ENCODE measurements at regions not wholly inside any gene's neighbourhood (a gene's known extent, or its start where the extent isn't known, plus 50 kb on each side); places are given as distances from the start of the nearest gene placed in this dataset.

DNA sequence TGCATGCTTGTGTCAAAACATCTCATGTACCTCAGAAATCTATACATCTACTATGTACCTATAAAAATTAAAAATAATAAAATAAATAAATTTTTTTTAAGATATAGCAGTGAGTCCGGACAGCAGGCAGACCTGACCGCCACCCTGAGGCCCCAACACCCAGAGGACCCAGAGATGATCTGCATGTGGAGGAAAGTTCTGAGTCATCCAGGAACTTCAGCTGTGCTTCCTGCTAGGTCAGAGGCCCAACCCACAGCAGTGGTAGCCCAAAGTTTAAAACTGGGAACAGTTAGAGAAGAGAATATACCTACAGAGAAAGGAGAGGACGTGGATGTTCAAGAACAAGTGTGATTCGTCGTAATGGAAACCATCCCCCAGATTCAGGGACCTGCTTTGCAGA lies 683.7 kb upstream of the NRP1 start:
- no peaks in the 10 kb centered on the region for H3K27me3 ChIP-seq (ENCODE audit: insufficient read depth, low read depth)
- H3K9ac ChIP-seq = no peak overlapping the region
- no peaks in the 10 kb centered on the region for H3K4me1 ChIP-seq (ENCODE audit: low read depth, poor library complexity, severe bottlenecking)
- H3K27ac ChIP-seq = no peak overlapping the region
- H3K36me3 ChIP-seq (ENCODE audit: insufficient read depth) = no peaks in the 10 kb centered on the region
- no peak overlapping the region for H3K4me2 ChIP-seq
- TF ChIP-seq CTCF (conservative IDR thresholded peaks at IDR 0.05; ENCODE audit: low read depth, low read length) = no peak
- H2AFZ ChIP-seq (ENCODE audit: low read depth) = no peak overlapping the region
- H3K79me2 ChIP-seq (ENCODE audit: insufficient read depth, low read depth) = no peaks in the 10 kb centered on the region
- no peaks in the 10 kb centered on the region for H4K20me1 ChIP-seq (ENCODE audit: insufficient read depth)
- no peak overlapping the region for H3K4me3 ChIP-seq (IDR thresholded peaks at IDR 0.05; ENCODE audit: insufficient read depth, low read depth, low read length)

- H3K4me3 ChIP-seq (IDR thresholded peaks at IDR 0.05; ENCODE audit: insufficient read depth, low read depth, low read length) = no peak overlapping the region
- no peak overlapping the region for H3K9ac ChIP-seq
- no peaks in the 10 kb centered on the region for H3K36me3 ChIP-seq (ENCODE audit: insufficient read depth)
- no peak; the same call in 1 of the 2 replicates for TF ChIP-seq CTCF (conservative IDR thresholded peaks at IDR 0.05; ENCODE audit: low read depth, low read length)
- no peaks in the 10 kb centered on the region for H3K79me2 ChIP-seq (ENCODE audit: insufficient read depth, low read depth)
- H3K27ac ChIP-seq = no peak overlapping the region
- no peaks in the 10 kb centered on the region for H3K4me1 ChIP-seq (ENCODE audit: low read depth, poor library complexity, severe bottlenecking)
- H2AFZ ChIP-seq (ENCODE audit: low read depth) = no peak overlapping the region
- no peaks in the 10 kb centered on the region for H4K20me1 ChIP-seq (ENCODE audit: insufficient read depth)
- H3K27me3 ChIP-seq (ENCODE audit: insufficient read depth, low read depth) = no peaks in the 10 kb centered on the region
- no peak overlapping the region for H3K4me2 ChIP-seq
These were observed 682.8 kb upstream of the NRP1 start for GRCh38 chr10:34017281-34017680.

DNA sequence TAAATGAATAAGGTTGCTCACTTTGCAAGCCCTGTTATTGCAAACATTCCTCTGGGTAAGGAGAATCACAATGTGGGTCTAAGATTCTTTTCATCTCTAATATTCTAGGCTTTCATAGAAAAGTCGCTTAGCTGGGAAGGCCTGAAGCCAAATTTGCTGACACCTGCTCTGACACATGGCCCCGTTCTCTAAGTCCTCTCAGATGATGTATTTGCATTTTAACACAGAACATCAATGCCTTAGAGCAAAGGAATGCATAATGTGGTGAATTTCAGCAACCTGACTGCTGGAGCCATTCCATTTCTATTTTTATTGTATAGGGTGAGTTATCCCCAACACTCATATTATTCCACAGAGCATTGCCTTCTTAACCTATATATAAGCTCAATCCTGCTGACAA lies 682.1 kb upstream of the NRP1 start:
- TF ChIP-seq CTCF (conservative IDR thresholded peaks at IDR 0.05; ENCODE audit: low read depth, low read length) = no peak
- no peak overlapping the region for H3K27ac ChIP-seq
- no peak overlapping the region for H3K9ac ChIP-seq
- H3K36me3 ChIP-seq (ENCODE audit: insufficient read depth) = no peaks in the 10 kb centered on the region
- no peak overlapping the region for H2AFZ ChIP-seq (ENCODE audit: low read depth)
- H3K79me2 ChIP-seq (ENCODE audit: insufficient read depth, low read depth) = no peaks in the 10 kb centered on the region
- no peaks in the 10 kb centered on the region for H3K4me1 ChIP-seq (ENCODE audit: low read depth, poor library complexity, severe bottlenecking)
- no peaks in the 10 kb centered on the region for H4K20me1 ChIP-seq (ENCODE audit: insufficient read depth)
- no peak overlapping the region for H3K4me3 ChIP-seq (IDR thresholded peaks at IDR 0.05; ENCODE audit: insufficient read depth, low read depth, low read length)
- no peaks in the 10 kb centered on the region for H3K27me3 ChIP-seq (ENCODE audit: insufficient read depth, low read depth)
- no peak overlapping the region for H3K4me2 ChIP-seq

DNA sequence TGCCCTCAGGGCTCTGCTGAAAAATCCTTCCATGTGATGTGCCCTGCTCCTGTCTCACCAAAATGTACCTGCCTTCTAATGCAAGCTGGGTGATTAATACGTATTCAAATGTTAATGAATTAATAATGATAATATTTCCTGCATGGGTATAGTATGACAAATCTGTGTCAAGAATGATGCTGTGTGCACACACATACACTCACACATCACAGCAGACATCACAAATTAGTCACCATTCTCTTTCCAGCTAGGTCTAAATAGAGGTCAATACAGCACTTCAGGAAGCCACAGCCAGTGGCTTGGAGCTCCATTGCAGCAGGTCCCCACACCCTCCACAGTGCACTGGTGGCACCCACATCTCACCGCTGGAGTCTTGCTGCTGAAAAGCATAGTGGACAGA lies 681.2 kb upstream of the NRP1 start:
- H3K79me2 ChIP-seq (ENCODE audit: insufficient read depth, low read depth) = no peaks in the 10 kb centered on the region
- no peaks in the 10 kb centered on the region for H3K27me3 ChIP-seq (ENCODE audit: insufficient read depth, low read depth)
- TF ChIP-seq CTCF (conservative IDR thresholded peaks at IDR 0.05; ENCODE audit: low read depth, low read length) = no peak
- H4K20me1 ChIP-seq (ENCODE audit: insufficient read depth) = no peaks in the 10 kb centered on the region
- no peak overlapping the region for H3K4me2 ChIP-seq
- H3K27ac ChIP-seq = no peak overlapping the region
- H3K4me3 ChIP-seq (IDR thresholded peaks at IDR 0.05; ENCODE audit: insufficient read depth, low read depth, low read length) = no peak overlapping the region
- no peaks in the 10 kb centered on the region for H3K4me1 ChIP-seq (ENCODE audit: low read depth, poor library complexity, severe bottlenecking)
- H2AFZ ChIP-seq (ENCODE audit: low read depth) = no peak overlapping the region
- H3K36me3 ChIP-seq (ENCODE audit: insufficient read depth) = no peaks in the 10 kb centered on the region
- H3K9ac ChIP-seq = no peak overlapping the region

DNA sequence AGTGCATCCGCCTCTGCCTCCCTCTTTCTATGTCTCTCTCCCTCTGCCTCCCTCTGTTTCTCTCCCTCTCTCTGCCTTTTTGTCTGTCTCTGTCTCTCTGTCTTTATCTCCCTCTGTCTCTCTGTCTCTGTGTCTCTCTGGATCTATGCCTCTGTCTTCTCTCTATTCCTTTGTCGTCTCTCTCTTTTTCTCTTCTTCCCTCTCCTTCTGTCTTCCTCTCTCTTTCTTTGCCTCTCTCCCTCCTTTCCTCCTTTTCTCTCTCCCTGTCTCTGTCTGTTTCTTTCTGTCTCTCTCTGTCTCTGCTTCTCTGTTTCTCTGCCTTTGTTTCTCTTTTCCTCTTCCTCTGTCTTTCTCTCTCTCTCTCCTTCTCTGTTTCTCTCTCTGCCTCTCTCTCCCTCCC lies 678.8 kb upstream of the NRP1 start:
- Histone ChIP-seq H2AFZ (ENCODE audit: low read depth) (no peak overlapping the region), H3K9ac (no peak overlapping the region), H3K4me1 (ENCODE audit: low read depth, poor library complexity, severe bottlenecking) (no peaks in the 10 kb centered on the region), H3K36me3 (ENCODE audit: insufficient read depth) (no peaks in the 10 kb centered on the region), H4K20me1 (ENCODE audit: insufficient read depth) (no peaks in the 10 kb centered on the region), H3K27ac (no peak overlapping the region), H3K79me2 (ENCODE audit: insufficient read depth, low read depth) (no peaks in the 10 kb centered on the region), H3K27me3 (ENCODE audit: insufficient read depth, low read depth) (no peaks in the 10 kb centered on the region), H3K4me2 (no peak overlapping the region), H3K4me3 (IDR thresholded peaks at IDR 0.05; ENCODE audit: insufficient read depth, low read depth, low read length) (no peak overlapping the region)
- TF ChIP-seq CTCF (conservative IDR thresholded peaks at IDR 0.05; ENCODE audit: low read depth, low read length) = no peak

Data from KMS-11 (cell line).